Breast epithelium (tissue), 3 donors: ENCODE measurements at regions not wholly inside any gene's neighbourhood (a gene's known extent, or its start where the extent isn't known, plus 50 kb on each side); places are given as distances from the start of the nearest gene placed in this dataset.

ENCODE experiments used
- CTCF ChIP-seq, 3 donors: fragments of 450-650 bp; IDR thresholded peaks; one replicate each; pipeline ENCODE4 v1.5.1; 2016 to 2017; ENCODE audit warnings: antibody characterized with exemption in 3 of 3, mild to moderate bottlenecking in 3 of 3, moderate library complexity in 3 of 3
- POLR2A ChIP-seq: fragments of 450-650 bp; IDR thresholded peaks from one replicate; pipeline ENCODE4 v1.6.1; 2016; ENCODE audit warnings: antibody characterized with exemption, mild to moderate bottlenecking, moderate library complexity

GRCh38 chr14:82394916-82395315 is 861.3 kb upstream of the SEL1L start:
- TF ChIP-seq CTCF (IDR thresholded peaks at IDR 0.05) = no peak
- no peak for TF ChIP-seq POLR2A
